GM23338 (cell line): ENCODE measurements at regions not wholly inside any gene's neighbourhood (a gene's known extent, or its start where the extent isn't known, plus 50 kb on each side); places are given as distances from the start of the nearest gene placed in this dataset.

Experiments used
- ATAC-seq: fragments of 200-7000 bp; cut with Tn5 transposase; 3 replicates; pipeline ENCODE4 v1.9.1; 2020
- DNase-seq: peaks from one replicate; pipeline ENCODE4 v3.0.0-alpha.2; 2015; ENCODE audit warnings: low spot score
- H2AFZ ChIP-seq: fragments of 200-600 bp; sonication (generic); 2 replicates; pipeline ENCODE4 v1.8.0; 2016; ENCODE audit warnings: antibody characterized with exemption, mild to moderate bottlenecking, moderate library complexity
- H3F3A ChIP-seq: fragments of 200-600 bp; sonication (generic); replicated peaks from 2 replicates; pipeline ENCODE4 v1.8.0; 2017; ENCODE audit warnings: antibody characterized with exemption, mixed run types, low read depth
- H3K27ac ChIP-seq: fragments of 200-600 bp; sonication (generic); 2 replicates; pipeline ENCODE4 v1.6.1; 2016; ENCODE audit warnings: low read depth
- H3K27me3 ChIP-seq: fragments of 200-600 bp; sonication (generic); 2 replicates; pipeline ENCODE4 v1.8.0; 2016; ENCODE audit warnings: mild to moderate bottlenecking, mixed run types, moderate library complexity; ENCODE audit not compliant: insufficient read depth
- H3K36me3 ChIP-seq: fragments of 200-600 bp; sonication (generic); 2 replicates; pipeline ENCODE4 v1.8.0; 2016; ENCODE audit warnings: mild to moderate bottlenecking; ENCODE audit not compliant: insufficient read depth
- H3K4me1 ChIP-seq: fragments of 200-600 bp; sonication (generic); 2 replicates; pipeline ENCODE4 v1.8.0; 2016; ENCODE audit warnings: mild to moderate bottlenecking, moderate library complexity; ENCODE audit not compliant: insufficient read depth
- H3K4me2 ChIP-seq: fragments of 200-600 bp; sonication (generic); 2 replicates; pipeline ENCODE4 v1.7.1; 2017; ENCODE audit warnings: mixed run types
- H3K4me3 ChIP-seq: fragments of 200-600 bp; sonication (generic); 2 replicates; pipeline ENCODE4 v1.6.1; 2016; ENCODE audit warnings: mixed run types
- H3K79me2 ChIP-seq: fragments of 200-600 bp; sonication (generic); replicated peaks from 2 replicates; pipeline ENCODE4 v1.8.0; 2017; ENCODE audit warnings: mild to moderate bottlenecking; ENCODE audit not compliant: insufficient read depth
- H3K9me2 ChIP-seq: fragments of 200-600 bp; sonication (generic); 2 replicates; pipeline ENCODE4 v1.8.0; 2017; ENCODE audit not compliant: insufficient read depth
- H4K20me1 ChIP-seq: fragments of 200-600 bp; sonication (generic); replicated peaks from 2 replicates; pipeline ENCODE4 v1.8.0; 2017; ENCODE audit warnings: mild to moderate bottlenecking; ENCODE audit not compliant: insufficient read depth
- H3K27ac Mint-ChIP-seq: 2 replicates; pipeline ENCODE4 v1.8.0; 2020; ENCODE audit warnings: inconsistent platforms, mild to moderate bottlenecking, moderate library complexity, mixed read lengths
- H3K27me3 Mint-ChIP-seq: 3 replicates; pipeline ENCODE4 v1.8.0; 2022; ENCODE audit warnings: low read depth, mild to moderate bottlenecking, moderate library complexity, mixed read lengths, inconsistent platforms; ENCODE audit not compliant: insufficient read depth, poor library complexity
- H3K36me3 Mint-ChIP-seq: 3 replicates; pipeline ENCODE4 v1.8.0; 2021; ENCODE audit warnings: low read depth, mild to moderate bottlenecking, inconsistent platforms, moderate library complexity, mixed read lengths
- H3K4me1 Mint-ChIP-seq: 3 replicates; pipeline ENCODE4 v1.8.0; 2020; ENCODE audit warnings: mild to moderate bottlenecking, inconsistent platforms, mixed read lengths
- H3K4me3 Mint-ChIP-seq: 3 replicates; pipeline ENCODE4 v1.8.0; 2021; ENCODE audit warnings: moderate library complexity, mild to moderate bottlenecking, inconsistent platforms, mixed read lengths
- H3K9me3 Mint-ChIP-seq: 3 replicates; pipeline ENCODE4 v1.8.0; 2020; ENCODE audit warnings: moderate library complexity, mild to moderate bottlenecking, inconsistent platforms, mixed read lengths
- CREB1 ChIP-seq: fragments of 250-450 bp; sonication (Bioruptor Pico); IDR thresholded peaks from 2 replicates; pipeline ENCODE4 v1.5.0; 2020; ENCODE audit warnings: low read depth, mild to moderate bottlenecking, moderate library complexity
- CTCF ChIP-seq, 2 experiments: fragments of 200-600 bp in 1 of 2; sonication (generic) in 1 of 2; conservative IDR thresholded peaks; 2 replicates each; pipeline versions ENCODE4 v1.5.1 to v1.6.1; 2016 to 2017; ENCODE audit warnings: antibody characterized with exemption in 2 of 2, low read depth in 2 of 2, mild to moderate bottlenecking in 2 of 2, moderate library complexity in 1 of 2
- ETS1 ChIP-seq: IDR thresholded peaks from 2 replicates; pipeline ENCODE4 v1.6.1; 2016; ENCODE audit warnings: antibody characterized with exemption
- JUNB ChIP-seq: IDR thresholded peaks from one replicate; pipeline ENCODE4 v1.6.1; 2016; ENCODE audit warnings: antibody characterized with exemption; ENCODE audit not compliant: unreplicated experiment
- POLR2AphosphoS5 ChIP-seq: IDR thresholded peaks from 2 replicates; pipeline ENCODE4 v1.6.1; 2016; ENCODE audit warnings: antibody characterized with exemption, low read depth
- REST ChIP-seq: IDR thresholded peaks from one replicate; pipeline ENCODE4 v1.6.1; 2018; ENCODE audit warnings: antibody characterized with exemption; ENCODE audit not compliant: unreplicated experiment

DNA sequence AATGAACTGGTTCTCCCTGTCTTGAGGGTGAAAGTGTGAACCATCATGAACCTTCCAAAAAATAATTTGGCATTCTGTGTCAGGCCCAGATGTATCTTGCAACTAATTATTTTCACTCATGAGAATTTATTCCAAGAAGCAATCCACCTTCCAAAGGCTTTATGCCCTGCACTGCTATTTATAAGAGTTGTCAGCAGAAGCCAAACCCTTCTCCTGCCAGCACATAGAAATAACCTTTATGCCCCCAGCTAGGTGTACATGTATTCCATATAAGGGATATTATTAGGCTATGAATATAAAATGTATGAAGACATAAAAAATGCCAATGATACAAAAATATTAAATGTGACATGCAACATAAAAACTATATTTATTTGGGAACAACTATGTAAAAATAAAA is 69.0 kb upstream of the GDF10 start (continued):
- TF ChIP-seq CTCF (conservative IDR thresholded peaks at IDR 0.05; ENCODE audit: low read depth in 2 of 2), result no peak
- TF ChIP-seq POLR2AphosphoS5, result no peak

- no peak for TF ChIP-seq POLR2AphosphoS5
- no peak for TF ChIP-seq REST
- TF ChIP-seq ETS1, result no peak
- TF ChIP-seq JUNB, result no peak
- H3K4me3 Mint-ChIP-seq, result no peak overlapping the region
- H3K36me3 ChIP-seq, result no peaks in the 10 kb centered on the region
- peaks cover 9% of the 10 kb centered on the region; the same call in 2 of the 3 replicates for H3K36me3 Mint-ChIP-seq
- H3F3A ChIP-seq, result no peaks in the 10 kb centered on the region
- H3K4me1 ChIP-seq, result no peaks in the 10 kb centered on the region
- no peaks in the 10 kb centered on the region for H3K79me2 ChIP-seq
- H3K27me3 ChIP-seq, result no peaks in the 10 kb centered on the region
- no peaks in the 10 kb centered on the region for H3K27me3 Mint-ChIP-seq
- no peaks in the 10 kb centered on the region for H3K4me1 Mint-ChIP-seq
- H3K4me3 ChIP-seq, result no peak overlapping the region
- ATAC-seq, result no peak
- no peak overlapping the region for H3K4me2 ChIP-seq
- H3K27ac Mint-ChIP-seq, result no peak overlapping the region
- no peaks in the 10 kb centered on the region for H4K20me1 ChIP-seq
- H3K9me2 ChIP-seq, result 0 out of 2 replicates have a peak, but pooled peaks cover 7% of the 10 kb centered on the region
- H2AFZ ChIP-seq, result no peak overlapping the region
- peaks cover 15% of the 10 kb centered on the region for H3K9me3 Mint-ChIP-seq
- no peak overlapping the region for H3K27ac ChIP-seq
- DNase-seq, result no peak
Observed at GRCh38 chr10:47231414-47231813, 68.6 kb upstream of the GDF10 start.

DNA sequence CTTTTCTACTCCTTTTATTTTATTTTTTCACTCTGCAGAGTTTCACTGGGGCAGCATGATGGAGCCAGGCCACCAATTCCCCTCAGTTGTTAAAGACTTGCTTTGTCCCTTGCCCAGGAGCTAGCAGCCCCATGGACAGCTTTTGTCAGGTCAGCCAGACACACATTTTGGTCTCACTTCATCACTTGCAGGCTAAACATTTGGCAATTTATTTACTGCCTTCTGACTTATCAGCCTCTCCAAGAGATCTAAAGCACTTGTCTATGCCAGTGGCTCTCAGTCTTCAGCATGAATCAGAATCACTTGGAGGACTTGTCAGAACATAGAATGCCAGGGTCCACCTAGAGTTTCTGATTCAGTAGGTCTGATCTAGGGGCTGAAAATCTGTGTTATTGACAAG is 66.4 kb upstream of the GDF10 start:
- H3K9me3 Mint-ChIP-seq, result peaks cover 4% of the 10 kb centered on the region
- Histone ChIP-seq H3K4me1 (no peaks in the 10 kb centered on the region), H4K20me1 (no peaks in the 10 kb centered on the region), H3K27ac (no peak overlapping the region), H3K36me3 (no peaks in the 10 kb centered on the region), H3K27me3 (no peaks in the 10 kb centered on the region), H3F3A (no peaks in the 10 kb centered on the region), H2AFZ (no peak overlapping the region), H3K79me2 (no peaks in the 10 kb centered on the region), H3K4me2 (no peak overlapping the region), H3K9me2 (0 out of 2 replicates have a peak, but pooled peaks cover 7% of the 10 kb centered on the region), H3K4me3 (no peak overlapping the region)
- H3K27me3 Mint-ChIP-seq, result peaks cover 4% of the 10 kb centered on the region
- no peak overlapping the region for H3K4me3 Mint-ChIP-seq
- H3K27ac Mint-ChIP-seq, result no peak overlapping the region
- ATAC-seq (no peak), DNase-seq (no peak)
- H3K36me3 Mint-ChIP-seq, result peaks cover 4% of the 10 kb centered on the region; the same call in 1 of the 3 replicates
- H3K4me1 Mint-ChIP-seq, result no peaks in the 10 kb centered on the region
- TF ChIP-seq CREB1 (CRISPR knock-in tag), result no peak
- no peak for TF ChIP-seq REST
